Testis (tissue), 2 donors: ENCODE measurements at regions not wholly inside any gene's neighbourhood (a gene's known extent, or its start where the extent isn't known, plus 50 kb on each side); places are given as distances from the start of the nearest gene placed in this dataset.

Source experiments
- CTCF ChIP-seq, 3 experiments: fragments of 450-650 bp in 2 of 3; fragments of 200-600 bp in 1 of 3; sonication (generic) in 1 of 3; IDR thresholded peaks; one replicate each; pipeline ENCODE4 v1.5.1; 2016 to 2019; ENCODE audit warnings: antibody characterized with exemption in 3 of 3, mild to moderate bottlenecking in 2 of 3, moderate library complexity in 1 of 3
- POLR2A ChIP-seq: fragments of 450-650 bp; IDR thresholded peaks from one replicate; pipeline ENCODE4 v1.6.1; 2017; ENCODE audit warnings: antibody characterized with exemption, mild to moderate bottlenecking, moderate library complexity

GRCh38 chr4:127579821-127580220 lies 52.9 kb upstream of the INTU start:
- TF ChIP-seq CTCF (IDR thresholded peaks at IDR 0.05) = no peak
- no peak for TF ChIP-seq POLR2A
